Stomach (tissue), 4 donors: ENCODE measurements at regions not wholly inside any gene's neighbourhood (a gene's known extent, or its start where the extent isn't known, plus 50 kb on each side); places are given as distances from the start of the nearest gene placed in this dataset.

Experiments used
- EP300 ChIP-seq: sonication (generic); formaldehyde crosslinking; IDR thresholded peaks from one replicate; pipeline ENCODE4 v1.6.1; 2017; ENCODE audit warnings: antibody characterized with exemption
- POLR2A ChIP-seq, 4 donors: fragments of 450-650 bp; IDR thresholded peaks; one replicate each; pipeline ENCODE4 v1.6.1; 2016; ENCODE audit warnings: antibody characterized with exemption in 4 of 4, control low read depth in 2 of 4, mild to moderate bottlenecking in 1 of 4, moderate library complexity in 1 of 4
- POLR2AphosphoS5 ChIP-seq, 3 donors: sonication (generic); formaldehyde crosslinking; IDR thresholded peaks; one replicate each; pipeline ENCODE4 v1.6.1; 2016; ENCODE audit warnings: antibody characterized with exemption in 3 of 3
- TF ChIP-seq, protein P1 (sequence below), 7 experiments: fragments of 450-650 bp in 4 of 7; fragments of 200-600 bp in 3 of 7; sonication (generic) in 3 of 7; IDR thresholded peaks; one replicate each; pipeline ENCODE4 v1.5.1; 2016 to 2019; ENCODE audit warnings: antibody characterized with exemption in 7 of 7, control low read depth in 2 of 7, mild to moderate bottlenecking in 1 of 7

DNA sequence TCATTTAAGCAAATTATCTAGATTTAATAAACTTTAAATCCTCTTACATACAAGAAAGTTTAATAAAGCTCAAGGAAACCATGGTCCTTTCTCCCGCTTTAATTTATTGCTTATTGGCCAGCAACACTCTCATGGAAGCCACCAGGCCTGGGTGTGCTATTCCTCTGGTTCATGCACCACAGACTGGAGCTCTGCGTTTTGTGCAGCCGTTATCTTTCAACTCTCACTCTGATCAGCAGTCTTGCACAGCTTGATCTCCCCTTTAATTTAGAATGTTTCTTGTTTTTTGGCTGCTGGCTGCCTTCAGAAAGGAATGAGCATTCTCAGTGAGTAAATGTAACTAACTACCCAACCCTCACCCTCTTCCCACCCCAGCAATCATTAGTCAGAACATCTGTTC is 318.7 kb downstream of the MEIS1 start:
- TF ChIP-seq POLR2A (IDR thresholded peaks at IDR 0.05) (no peak), EP300 (no peak), POLR2AphosphoS5 (IDR thresholded peaks at IDR 0.05) (no peak)
- TF ChIP-seq, protein P1, sequence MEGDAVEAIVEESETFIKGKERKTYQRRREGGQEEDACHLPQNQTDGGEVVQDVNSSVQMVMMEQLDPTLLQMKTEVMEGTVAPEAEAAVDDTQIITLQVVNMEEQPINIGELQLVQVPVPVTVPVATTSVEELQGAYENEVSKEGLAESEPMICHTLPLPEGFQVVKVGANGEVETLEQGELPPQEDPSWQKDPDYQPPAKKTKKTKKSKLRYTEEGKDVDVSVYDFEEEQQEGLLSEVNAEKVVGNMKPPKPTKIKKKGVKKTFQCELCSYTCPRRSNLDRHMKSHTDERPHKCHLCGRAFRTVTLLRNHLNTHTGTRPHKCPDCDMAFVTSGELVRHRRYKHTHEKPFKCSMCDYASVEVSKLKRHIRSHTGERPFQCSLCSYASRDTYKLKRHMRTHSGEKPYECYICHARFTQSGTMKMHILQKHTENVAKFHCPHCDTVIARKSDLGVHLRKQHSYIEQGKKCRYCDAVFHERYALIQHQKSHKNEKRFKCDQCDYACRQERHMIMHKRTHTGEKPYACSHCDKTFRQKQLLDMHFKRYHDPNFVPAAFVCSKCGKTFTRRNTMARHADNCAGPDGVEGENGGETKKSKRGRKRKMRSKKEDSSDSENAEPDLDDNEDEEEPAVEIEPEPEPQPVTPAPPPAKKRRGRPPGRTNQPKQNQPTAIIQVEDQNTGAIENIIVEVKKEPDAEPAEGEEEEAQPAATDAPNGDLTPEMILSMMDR (IDR thresholded peaks at IDR 0.05): no peak
